ENCODE measurements at regions not wholly inside any gene's neighbourhood (a gene's known extent, or its start where the extent isn't known, plus 50 kb on each side); places are given as distances from the start of the nearest gene placed in this dataset.
"Not testable (repeated sequence)": the region's sequence is repeated elsewhere in the genome, so short reads cannot be mapped to it uniquely, and the experiment has no call there.

DNA sequence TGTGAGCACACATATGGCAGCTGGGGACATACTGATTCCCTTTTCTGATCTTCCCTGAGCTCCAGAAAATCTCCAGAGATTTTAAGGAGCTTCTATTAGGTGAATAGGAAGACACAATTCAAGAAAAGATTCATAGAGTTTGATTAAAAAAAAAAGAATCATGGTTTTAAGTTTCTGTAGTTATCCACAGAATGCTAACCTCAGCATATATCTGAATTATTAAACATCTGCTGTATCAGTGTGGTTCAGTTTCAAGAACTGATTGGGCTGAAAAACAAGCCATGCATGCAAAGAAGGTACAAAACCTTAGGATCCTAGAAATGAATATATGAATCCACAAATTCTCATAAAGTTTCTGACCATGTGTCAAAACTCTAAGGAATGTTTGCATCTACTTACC, 94.1 kb upstream of the ZNF438 start:
- no peak for DNase-seq

DNA sequence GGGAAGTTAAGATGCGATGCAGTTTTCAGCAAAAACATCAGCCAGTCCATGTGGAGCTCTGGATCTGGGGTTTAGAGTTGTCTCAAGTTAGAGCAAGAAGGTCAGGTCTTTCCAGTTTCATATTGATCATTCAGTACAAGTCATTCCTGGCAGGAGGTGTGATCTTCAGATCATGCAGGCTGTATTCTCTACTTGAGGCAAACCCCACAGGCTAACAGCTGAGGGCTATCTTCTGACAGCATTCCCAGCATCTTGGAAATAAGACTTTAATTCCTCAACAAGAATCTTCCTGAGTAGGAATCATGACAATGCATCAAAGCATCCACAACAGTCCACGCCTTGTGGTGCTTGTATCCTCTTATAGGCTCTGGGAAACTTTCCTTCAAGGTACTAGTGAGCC, 94.9 kb upstream of the ZNF438 start:
- DNase-seq = no peak

DNA sequence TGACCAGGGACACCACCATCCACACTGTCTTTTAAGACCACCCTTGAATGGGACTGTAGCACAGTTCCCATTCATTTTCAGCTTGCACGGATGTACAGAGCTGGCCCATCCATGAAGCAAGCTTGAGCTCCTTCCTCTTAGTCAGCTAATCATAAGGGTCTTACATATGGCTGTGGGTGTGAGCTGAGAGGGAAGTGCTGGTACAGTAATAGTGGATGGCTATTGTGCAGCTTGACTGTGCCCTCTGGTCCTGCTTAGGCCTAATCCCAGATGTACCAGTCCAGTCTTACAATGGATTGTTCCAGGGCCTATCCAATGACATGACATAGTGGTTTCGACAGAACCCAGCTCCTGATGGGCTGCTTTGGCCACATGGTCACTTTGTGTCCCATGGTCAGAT, 96.9 kb upstream of the ZNF438 start:
- no peak for DNase-seq

DNA sequence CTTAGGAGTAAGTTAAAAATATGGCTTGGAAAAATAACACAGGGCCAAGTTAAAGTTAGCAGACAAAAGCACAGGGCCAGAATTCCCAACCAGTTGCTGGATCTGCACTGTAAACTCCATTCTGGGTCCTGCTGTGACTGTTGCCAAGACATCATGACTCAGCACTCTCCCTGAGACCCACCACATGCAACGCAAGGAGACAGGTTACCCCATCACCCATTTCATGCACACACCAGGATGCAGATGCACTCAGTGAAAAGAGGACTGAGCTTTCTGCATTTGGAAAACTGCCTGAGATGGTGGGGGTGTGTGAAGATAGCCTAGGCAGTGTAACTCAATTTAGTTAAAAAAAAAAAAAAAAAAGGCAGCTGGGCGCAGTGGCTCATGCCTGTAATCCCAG, 97.6 kb upstream of the ZNF438 start:
- no peak for DNase-seq

DNA sequence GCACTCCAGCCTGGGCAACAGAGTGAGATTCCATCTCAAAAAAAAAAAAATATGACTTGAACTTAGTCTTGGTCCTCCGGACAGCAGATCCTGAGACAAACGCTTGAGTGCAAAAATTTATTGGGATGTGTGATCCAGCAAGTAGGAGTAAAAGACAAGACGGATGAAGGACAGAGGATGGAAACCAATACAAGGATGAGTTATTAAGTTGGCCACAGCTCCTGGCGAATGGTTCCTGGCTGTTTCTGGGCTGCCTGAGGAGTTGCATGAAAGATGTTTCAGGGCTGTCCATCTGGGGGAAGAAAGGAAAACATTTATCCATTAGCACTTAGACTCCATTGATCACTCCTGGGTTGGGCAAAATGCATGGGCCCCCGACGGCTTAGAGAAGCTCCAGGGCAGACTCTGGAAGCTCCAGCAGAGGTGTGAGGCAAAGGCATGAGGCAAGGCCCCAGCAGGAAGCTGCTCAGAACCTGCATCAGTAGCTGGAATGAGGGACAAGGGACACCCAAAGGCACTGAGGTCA, 98.3 kb upstream of the ZNF438 start:
- DNase-seq = no peak

DNA sequence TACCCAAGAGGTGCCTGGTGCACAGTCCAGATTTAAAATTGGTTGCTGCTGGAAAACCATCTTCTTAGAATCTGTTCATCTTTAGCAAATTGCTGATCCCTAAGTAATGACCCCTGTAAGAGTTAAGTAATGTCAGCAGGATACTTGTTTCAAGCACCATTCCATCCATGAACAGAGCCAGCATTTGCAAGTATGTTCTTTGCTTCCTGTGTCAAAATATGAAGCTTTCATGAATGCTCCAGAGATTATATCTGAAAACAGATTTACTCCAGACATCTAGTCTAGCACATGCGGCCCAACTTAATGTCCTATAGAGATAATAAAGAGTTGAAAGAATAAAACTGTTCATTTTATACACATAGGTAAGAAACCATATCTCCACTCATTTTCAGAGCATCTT, 98.7 kb upstream of the ZNF438 start:
- no peak for DNase-seq

DNA sequence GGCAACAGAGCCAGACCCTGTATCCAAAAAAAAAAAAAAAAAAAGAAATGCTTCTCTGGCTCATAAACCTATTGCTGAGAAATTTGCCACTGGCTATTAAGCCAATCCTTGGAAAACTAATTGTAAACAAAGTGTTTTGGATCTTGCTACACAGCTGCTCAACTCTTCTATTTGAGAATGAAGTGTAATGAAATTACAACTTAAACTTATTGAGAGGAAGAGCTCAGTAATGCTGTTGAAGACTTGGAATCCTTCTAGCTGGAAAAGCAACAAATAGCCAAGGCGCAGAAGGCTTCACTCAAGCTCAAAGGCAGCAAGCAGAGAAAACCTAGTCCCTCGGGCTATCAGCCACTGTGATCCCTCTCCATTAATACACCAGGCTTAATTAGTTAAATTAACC, 99.6 kb upstream of the ZNF438 start:
- no peak for DNase-seq

DNA sequence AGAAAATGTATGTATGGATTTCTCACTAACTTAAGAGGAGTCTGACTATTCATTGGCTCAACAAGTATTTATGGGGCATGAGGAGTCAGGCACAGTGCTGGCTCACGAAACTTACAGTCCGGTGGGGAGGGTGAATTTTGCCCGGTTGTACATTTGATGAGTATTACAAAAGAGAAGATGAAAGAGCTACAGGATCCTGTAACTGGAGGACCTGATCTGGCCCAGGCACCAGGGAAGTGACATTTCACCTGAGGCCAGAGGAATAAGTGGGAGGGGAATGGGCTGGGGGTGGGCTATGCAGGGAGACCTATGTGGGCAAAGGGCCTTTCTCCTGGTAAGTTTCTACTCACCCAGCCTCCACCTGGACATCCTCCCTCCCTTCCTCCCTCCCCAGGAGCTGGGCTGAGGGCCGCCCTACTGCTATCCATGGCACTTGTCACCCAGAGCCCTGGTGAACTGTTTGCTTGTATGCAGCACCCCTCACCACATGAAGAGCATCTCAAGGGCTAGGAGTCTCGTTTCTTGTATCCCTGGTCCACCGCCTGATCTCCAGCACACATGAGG, 101.1 kb upstream of the ZNF438 start:
- no peak for DNase-seq

DNA sequence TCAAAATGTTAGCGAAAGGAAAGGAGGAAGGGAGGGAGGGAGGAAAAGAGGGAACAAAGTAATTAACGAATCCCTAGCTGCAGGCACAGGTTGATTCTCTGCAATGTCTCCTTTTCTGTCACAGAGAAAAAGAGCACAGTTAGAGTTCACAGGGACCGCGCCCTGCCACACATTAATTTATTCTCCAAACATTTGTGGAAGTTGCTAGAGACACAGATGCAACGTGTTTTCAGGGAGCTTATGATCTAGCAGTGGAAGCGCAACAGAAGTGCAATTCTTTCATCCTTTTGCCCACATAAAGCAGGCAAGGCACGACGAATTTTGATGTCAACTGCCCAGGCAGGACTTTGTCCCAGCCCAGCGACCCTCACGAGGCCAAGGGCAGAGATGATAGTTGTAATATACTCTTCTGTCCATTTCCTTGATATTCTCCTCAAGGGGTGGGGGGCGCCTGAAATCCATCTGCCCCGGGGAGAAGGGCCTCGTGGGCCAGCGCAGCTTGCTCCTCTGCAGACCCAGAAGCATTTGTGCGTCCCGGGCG, 101.7 kb upstream of the ZNF438 start:
- no peak for DNase-seq

DNA sequence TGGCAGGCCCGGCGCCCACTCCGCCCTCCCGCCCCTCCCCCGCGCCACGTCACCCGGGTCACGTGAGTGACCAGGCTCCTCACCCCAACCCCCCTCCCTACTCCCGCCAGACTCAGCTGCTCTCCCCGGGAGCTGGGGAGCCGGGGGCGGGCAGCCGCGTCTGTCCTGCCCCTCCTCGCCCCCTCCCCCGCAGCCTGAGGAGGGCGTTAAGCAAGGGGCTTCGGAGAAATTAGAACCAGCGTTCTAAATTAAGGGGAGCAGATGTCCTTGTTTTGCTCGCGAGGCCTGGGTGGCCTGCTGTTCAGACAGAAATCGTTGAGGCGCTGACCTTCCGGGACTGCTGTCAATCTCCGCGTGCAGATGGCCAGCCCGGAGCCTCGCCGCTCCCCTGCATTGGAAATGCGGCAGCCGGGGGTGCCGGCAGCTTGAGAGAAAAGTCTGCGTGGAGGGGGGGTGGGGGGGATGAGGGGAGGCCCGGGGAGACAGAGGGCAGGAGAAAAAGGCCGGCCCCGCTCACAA, 102.2 kb upstream of the ZNF438 start:
- peak; percentile 64 for DNase-seq

DNA sequence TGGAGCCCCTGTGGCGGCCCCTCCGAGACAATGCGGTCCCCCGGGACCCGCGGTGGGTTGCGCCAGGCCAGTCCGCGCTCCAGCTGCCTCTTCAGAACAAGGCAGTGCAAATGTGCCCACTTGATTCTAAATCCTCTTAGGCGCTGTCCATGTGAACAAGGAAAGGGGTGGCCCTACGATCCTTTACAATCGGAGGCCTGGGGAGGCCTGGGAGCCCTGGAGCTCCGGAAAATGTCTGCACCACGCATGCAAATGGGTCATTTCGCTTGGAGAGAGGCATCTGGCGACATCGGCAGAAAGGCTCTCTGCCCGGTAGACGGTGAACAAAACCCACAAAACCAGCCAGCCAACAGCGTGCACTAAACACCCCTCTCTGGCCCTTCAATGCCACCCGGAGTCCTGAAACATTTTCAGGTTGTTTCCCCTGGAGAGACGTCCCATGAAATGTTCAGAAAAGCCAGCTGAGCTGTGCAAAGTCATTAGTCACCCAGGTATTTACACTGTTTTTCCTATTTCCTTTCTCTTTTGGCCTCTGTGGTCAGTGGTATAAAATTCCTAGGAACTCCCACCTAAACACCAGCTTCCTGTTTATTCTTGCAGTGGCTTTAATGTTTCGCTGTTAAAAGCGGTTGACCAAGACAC, 102.8 kb upstream of the ZNF438 start:
- peak; percentile 14 for DNase-seq

DNA sequence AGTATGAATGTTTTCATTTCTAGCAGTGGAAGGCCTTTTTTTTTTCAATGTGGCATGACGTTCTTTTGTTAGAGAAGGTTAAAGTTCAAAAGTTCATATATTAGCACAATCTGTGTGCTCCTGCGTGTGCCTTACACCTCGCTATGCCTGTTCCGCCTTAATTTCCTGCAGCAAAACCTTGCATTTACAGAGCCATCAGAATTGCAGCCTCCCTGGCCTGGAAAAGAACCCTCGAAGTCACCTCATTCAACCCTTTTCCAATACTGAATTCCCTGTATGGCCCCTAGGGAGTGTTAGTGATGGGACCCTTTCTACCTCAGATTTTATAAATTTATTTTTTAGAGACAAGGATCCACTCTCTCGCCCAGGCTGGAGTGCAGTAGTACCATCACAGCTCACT, 103.5 kb upstream of the ZNF438 start:
- DNase-seq = no peak

DNA sequence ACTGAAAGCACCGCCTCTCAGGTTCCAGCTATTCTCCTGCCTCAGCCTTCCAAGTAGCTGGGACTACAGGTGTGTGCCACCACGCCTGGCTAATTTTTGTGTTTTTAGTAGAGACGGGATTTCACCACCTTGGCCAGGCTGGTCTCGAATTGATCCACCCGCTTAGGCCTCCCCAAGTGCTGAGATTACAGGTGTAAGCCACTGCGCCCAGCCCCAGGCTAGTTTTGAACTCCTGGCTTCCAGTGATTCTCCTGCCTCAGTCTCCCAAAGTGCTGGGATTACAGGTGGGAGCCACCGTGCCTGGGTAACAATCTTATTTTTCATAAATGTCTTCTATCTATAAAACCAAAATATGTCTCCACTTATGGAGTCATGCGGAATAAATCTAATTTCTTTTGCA, 104.1 kb upstream of the ZNF438 start:
- not testable (repeated sequence) for DNase-seq

DNA sequence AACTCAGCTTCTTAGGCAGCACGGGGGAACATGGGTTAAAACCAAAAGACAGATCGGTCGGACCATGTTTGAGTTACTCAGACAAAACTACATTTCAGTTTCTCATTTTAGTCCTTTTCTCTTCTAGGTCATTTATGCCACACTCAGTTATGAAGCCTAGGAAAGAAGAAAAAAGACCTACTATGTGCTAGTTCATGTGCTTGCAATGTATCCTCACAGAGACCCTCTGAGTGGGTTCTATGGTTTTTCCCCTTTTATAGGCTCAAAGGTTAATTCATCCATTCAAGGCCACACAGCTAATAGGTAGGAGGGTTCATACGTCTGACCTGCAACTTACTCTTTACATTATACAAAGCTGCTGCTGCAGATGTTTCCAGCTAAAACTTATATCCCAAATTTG, 104.7 kb upstream of the ZNF438 start:
- no peak for DNase-seq

DNA sequence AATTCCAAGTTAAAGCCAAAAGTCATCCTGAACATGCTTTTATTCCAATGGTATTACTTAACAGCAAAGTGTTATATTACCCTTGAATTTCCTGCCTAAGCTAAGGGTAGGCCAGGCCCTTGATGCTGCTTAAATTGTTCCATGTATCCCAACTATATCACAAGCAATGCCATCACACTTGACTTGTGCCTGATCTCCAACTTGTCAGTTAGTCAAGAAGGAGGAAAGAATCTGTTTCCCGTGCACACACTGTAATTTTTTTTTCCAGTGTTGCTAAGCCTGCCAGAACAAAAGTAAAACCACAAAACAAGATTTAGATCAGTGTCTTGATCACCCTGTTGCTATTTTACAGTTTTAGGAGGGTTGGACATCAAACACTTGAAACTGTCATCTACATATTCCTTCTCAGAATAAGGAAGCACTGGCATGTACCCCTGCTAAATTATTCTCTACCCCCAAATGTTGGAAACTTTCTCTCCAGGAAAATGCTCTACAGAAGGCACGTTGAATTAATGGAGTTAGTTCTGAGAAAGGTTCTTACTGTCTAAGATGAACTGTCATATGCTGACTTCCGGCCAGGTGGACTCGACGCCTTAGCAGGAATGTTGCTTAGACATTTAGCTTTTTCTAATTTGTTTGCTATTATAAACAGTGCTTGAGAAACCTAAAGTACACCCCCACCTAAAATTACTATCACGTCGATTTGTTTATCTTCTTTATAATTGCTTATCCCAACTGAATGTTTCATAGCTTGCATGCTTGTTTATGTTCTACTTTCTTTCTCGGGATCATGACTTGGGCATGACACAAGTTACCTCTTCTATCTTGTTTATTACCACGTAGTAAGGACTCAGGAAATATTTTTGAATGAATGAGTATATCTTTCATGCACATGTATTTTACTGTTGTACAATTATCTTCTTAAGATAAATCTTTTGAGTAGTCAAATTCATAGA, 105.5 kb upstream of the ZNF438 start:
- no peak for DNase-seq

DNA sequence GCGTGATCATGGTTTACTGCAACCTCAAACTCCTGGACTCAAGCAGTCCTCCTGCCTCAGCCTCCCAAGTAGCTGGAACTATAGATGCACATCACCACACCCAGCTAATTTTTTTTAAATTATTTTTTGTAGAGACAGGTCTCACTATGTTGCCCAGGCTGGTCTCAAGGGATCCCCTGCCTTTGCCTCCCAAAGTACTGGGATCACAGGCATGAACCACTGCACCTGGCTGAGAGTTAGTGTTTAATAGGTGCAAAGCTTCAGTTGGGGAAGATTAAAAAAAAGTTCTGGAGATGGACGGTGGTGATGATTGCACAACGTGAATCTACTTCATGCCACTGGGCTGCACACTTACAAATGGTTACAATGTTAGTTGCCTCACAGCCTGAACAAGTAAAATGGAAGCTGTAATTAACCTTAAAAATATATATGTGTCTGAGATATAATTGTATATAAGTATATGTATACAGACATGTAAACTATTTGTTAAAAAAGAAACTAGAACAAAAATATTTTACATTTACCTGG, 106.4 kb upstream of the ZNF438 start:
- DNase-seq = no peak

DNA sequence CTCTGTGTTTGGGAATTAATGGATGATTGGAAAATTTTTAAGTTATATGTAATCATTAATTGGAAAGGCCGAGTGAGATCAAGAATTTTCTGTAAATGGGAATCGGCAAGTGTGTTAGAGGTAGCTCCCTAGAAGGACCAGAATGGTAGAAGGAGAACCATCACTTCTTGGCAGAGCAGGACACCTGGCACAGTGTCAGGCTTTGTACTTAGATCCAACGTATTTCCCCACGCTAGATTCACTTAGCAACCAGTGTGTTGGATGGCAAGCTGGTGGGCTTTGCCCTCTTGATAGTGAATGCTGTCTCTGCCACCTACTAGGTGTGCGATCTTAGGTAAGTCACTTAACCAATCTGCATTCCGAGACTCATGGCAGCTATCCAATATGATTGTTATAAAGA, 107.8 kb upstream of the ZNF438 start:
- no peak for DNase-seq

DNA sequence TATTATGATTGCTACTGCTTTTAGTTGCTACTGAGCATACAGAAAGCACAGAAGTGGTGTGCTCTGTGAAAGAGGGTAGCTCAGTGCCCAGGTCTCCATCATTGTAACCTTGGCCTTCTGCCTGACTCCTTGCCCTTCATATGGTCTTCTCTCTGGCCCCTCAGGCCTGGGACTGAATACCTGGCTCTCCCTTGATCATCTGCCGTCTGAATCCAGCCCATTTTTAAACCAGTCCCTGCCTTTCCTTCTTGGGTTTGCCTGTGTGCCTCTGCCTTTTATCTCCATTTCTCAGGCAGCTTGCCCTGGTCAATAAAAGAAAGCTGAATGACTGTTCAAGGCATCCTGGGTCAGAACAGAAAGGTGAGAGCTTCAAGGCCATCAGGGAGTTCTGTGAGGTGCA, 109.1 kb upstream of the ZNF438 start:
- no peak for DNase-seq

DNA sequence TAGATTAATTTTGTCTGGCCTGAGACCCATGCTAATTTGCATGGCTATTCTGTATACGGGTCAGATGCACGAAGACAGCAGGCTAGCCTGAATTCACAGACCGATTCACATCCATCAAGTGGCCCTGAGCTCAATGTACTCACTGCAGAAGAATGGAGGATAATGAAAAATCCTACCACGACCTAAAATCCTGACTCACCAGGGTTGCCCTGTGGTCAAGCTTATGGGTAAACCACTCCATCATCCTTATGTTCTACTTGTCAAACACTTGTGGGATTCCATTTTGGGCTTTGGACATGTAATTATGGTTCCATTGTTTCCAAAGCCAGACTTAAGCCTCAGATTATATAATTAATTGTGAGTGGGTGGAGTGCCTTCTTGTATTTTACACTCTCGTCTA, 110.4 kb upstream of the ZNF438 start:
- no peak for DNase-seq

DNA sequence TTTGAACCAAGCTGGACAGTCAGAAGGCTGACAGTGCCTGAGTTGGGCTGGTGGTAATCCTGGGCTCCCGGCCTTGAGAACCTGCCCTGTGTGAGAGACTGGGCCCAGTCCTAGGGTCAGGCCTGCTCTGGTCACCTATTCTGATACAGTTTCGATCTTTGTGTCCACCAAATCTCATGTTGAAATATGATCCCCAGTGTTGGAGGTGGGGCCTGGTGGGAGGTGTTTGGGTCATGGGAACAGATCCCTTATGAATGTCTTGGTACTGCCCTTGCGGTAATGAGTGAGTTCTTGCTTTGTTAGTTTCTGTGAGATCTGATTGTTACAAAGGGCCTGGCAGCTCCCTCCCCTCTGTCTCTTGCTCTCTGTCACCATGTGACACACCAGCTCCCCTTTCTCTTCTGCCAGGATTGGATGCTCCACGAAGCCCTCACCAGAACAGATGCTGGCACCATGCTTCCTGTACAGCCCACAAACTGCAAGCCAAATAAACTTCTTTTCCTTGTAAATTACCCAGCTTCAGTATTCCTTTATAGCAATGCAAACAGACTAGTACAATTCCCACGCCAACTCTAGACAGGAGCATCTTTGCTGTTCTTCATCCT, 111.8 kb upstream of the ZNF438 start:
- no peak for DNase-seq

DNA sequence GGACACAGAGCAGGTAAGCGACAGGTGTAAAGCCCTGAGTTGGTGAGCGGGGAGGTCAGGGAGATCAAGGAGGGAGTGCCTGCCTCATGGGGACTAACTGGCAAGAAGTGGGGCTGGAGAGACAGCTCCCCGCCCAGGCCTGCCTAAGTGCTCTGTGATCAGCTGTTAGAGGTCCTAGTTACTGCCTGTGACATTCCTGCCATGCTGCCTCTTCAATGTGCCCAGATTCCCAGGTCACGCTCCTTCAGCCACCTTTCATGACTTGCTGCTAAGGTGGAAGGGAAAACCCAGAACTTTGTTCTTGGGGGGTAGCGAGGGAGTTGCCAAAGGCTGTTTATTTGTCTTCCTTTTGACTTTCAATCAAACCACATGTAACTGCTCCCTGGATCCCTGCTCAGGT, 114.3 kb upstream of the ZNF438 start:
- DNase-seq = no peak

DNA sequence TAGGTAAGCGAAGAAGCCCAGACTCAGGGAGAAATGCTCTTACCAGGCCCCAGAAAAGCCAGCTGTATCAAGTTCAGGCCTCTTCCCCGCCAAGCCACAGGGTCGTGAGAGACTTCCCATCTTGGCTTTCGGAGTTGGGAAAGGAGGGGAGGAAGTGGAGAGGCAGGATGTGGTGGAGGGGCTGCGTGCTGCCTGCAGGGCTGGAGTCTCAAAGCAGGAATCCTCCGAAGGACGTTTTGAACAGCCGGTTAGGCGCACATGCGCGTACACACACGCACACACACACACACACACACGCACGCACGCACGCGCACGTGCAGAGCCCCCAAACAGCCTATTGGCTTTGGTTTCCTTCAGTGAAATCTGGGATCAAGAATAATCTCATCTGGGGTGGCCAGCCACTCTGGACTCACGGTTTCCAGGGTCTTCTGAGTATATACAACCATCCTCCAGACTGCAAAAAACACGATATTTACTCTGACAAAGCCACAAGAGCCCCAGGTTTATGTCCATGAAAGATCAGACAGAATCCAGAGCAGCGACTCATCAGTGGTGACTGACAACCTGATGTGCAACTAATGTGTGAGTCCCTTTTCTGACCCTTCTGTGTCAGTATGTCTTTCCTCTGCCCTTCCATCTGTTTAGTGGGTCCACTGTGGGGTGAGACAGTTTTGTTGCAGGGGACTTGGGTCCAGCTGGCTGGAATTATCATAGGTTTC, 115.0 kb upstream of the ZNF438 start:
- no peak for DNase-seq

Measured in activated naive CD4-positive, alpha-beta T cell treated with Interleukin-2 at 50 U/mL for 16 hours (primary cell).